NB4 (cell line): ENCODE measurements at regions not wholly inside any gene's neighbourhood (a gene's known extent, or its start where the extent isn't known, plus 50 kb on each side); places are given as distances from the start of the nearest gene placed in this dataset.

ENCODE experiments used
- DNase-seq: peaks from one replicate; pipeline ENCODE4 v3.0.0; 2010; ENCODE audit warnings: low read depth
- H3K4me3 ChIP-seq: one replicate; pipeline ENCODE4 v1.5.1; 2011; ENCODE audit warnings: mild to moderate bottlenecking, low read depth, low read length, moderate library complexity
- MYC ChIP-seq: IDR thresholded peaks from 2 replicates; pipeline ENCODE4 v1.6.1; 2011; ENCODE audit warnings: low read depth, low read length
- POLR2A ChIP-seq: IDR thresholded peaks from 2 replicates; pipeline ENCODE4 v1.6.1; 2011; ENCODE audit warnings: mild to moderate bottlenecking; ENCODE audit not compliant: insufficient read length; ENCODE audit errors: extremely low read depth
- TF ChIP-seq, protein P1 (sequence below): IDR thresholded peaks from 2 replicates; pipeline ENCODE4 v1.6.1; 2011; ENCODE audit warnings: low read depth, low read length
- TF ChIP-seq, protein P2 (sequence below): IDR thresholded peaks from one replicate; pipeline ENCODE4 v1.5.1; 2012; ENCODE audit warnings: low read depth, low read length

DNA sequence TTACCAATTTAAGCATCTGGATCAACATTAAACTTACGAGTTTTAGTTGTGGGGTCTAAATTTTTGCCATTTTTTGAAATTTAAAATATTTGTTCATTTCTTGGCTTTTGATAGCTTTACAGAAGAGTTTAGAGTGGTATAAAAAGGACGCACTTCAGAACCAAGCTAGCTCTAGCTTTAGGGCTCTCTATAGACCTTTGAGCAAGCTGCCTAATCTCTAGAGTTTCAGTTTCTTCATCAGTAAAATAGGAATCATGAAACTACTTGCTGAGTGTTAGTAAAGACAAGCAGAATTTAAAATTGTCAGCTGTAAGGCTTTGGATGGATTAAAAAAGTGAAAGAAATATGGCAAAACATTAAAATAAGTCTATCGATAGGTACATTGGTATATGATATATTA is 266.5 kb downstream of the IPMK start:
- TF ChIP-seq, protein P1, sequence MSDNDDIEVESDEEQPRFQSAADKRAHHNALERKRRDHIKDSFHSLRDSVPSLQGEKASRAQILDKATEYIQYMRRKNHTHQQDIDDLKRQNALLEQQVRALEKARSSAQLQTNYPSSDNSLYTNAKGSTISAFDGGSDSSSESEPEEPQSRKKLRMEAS = no peak
- TF ChIP-seq, protein P2, sequence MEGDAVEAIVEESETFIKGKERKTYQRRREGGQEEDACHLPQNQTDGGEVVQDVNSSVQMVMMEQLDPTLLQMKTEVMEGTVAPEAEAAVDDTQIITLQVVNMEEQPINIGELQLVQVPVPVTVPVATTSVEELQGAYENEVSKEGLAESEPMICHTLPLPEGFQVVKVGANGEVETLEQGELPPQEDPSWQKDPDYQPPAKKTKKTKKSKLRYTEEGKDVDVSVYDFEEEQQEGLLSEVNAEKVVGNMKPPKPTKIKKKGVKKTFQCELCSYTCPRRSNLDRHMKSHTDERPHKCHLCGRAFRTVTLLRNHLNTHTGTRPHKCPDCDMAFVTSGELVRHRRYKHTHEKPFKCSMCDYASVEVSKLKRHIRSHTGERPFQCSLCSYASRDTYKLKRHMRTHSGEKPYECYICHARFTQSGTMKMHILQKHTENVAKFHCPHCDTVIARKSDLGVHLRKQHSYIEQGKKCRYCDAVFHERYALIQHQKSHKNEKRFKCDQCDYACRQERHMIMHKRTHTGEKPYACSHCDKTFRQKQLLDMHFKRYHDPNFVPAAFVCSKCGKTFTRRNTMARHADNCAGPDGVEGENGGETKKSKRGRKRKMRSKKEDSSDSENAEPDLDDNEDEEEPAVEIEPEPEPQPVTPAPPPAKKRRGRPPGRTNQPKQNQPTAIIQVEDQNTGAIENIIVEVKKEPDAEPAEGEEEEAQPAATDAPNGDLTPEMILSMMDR = no peak
- TF ChIP-seq MYC (no peak), POLR2A (no peak)
- no peak for DNase-seq
- H3K4me3 ChIP-seq = no peak overlapping the region

GRCh38 chr10:57996536-57996935 is 271.2 kb downstream of the IPMK start:
- no peak overlapping the region for H3K4me3 ChIP-seq
- no peak for DNase-seq
- TF ChIP-seq, protein P1 = no peak
- TF ChIP-seq MYC (no peak), POLR2A (no peak)
- TF ChIP-seq, protein P2 = no peak

DNA sequence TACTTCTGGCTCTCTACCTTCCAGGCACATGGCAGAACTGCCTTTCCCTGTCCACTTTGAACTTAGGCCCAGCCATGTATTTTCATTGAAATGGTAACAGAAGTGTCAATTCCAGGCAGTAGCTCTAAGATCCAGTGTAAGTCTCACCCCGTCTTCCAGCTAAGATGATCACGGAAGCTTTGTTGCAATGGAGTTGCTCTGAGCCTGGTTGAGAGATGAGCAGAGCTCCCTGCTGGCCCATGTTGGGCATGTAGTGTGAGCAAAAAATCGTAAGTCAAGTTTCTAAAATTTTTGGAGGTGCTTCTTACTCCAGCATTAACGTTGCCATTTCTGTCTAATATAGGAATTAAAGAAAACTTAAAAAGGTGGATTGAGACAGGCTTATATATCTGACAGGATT is 274.4 kb downstream of the IPMK start:
- no peak overlapping the region for H3K4me3 ChIP-seq
- TF ChIP-seq POLR2A (no peak), MYC (no peak)
- TF ChIP-seq, protein P2 = no peak
- TF ChIP-seq, protein P1 = no peak
- no peak for DNase-seq

GRCh38 chr10:57992321-57993077 is 275.2 kb downstream of the IPMK start:
- no peak for DNase-seq
- TF ChIP-seq, protein P2 = no peak
- TF ChIP-seq POLR2A = no peak
- no peak overlapping the region for H3K4me3 ChIP-seq

DNA sequence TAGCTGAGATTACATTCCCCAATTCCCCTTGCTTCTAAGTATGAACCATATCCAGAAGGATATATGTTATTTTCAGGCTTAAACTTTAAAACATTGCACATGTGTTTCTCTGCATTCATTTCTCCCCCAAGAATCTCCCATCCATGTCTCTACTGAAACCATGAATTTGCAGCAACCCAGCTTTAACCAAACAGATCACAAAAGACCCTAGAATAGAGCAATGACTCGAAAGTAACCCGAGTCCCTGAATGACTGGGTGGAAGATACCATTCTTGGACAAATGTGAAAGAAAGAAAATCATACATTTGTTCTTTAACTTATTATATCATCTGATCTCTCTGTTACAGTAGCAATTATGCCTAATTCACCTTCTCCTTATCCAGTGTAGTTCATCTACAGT is 278.7 kb downstream of the IPMK start:
- no peak for DNase-seq
- TF ChIP-seq, protein P2 = no peak
- TF ChIP-seq, protein P1 = no peak
- TF ChIP-seq MYC (no peak), POLR2A (no peak)

More for the DNA sequence above, 278.7 kb downstream of the IPMK start:
- H3K4me3 ChIP-seq = no peak overlapping the region
